RWPE1 (cell line): ENCODE measurements at regions not wholly inside any gene's neighbourhood (a gene's known extent, or its start where the extent isn't known, plus 50 kb on each side); places are given as distances from the start of the nearest gene placed in this dataset.

Experiments used
- CTCF ChIA-PET: fragments of 350-600 bp; sonication (Branson Sonifier 250); formaldehyde crosslinking; extraction: SDS; loops from one replicate; lab custom pipeline; 2021; lab: Yijun Ruan, JAX
- POLR2A ChIA-PET: fragments of 400-600 bp; formaldehyde crosslinking; extraction: SDS; loops from one replicate; lab custom pipeline; 2020; ENCODE audit warnings: antibody characterized with exemption; ENCODE audit not compliant: low non-redundant PET; lab: Yijun Ruan, JAX
- DNase-seq: peaks from one replicate; pipeline ENCODE4 v3.0.0; 2012; ENCODE audit warnings: low spot score
- H3K27ac ChIP-seq: fragments of 450-650 bp; 2 replicates; pipeline ENCODE4 v1.5.1; 2017
- CTCF ChIP-seq: fragments of 450-650 bp; conservative IDR thresholded peaks from 2 replicates; pipeline ENCODE4 v1.5.1; 2017; ENCODE audit warnings: low read depth, mild to moderate bottlenecking

GRCh38 chr3:5427021-5427420 is 239.5 kb downstream of the EDEM1 start:
- POLR2A ChIA-PET, result no interaction called here
- DNase-seq, result no peak
- CTCF ChIA-PET, result interaction anchor here (0.7 kb wide), 1 partner anchor 174 kb away, joined by 3 read pairs; no protein-coding TSS in a partner anchor
- no peak overlapping the region for H3K27ac ChIP-seq
- TF ChIP-seq CTCF, result no peak

- TF ChIP-seq CTCF, result no peak
- CTCF ChIA-PET, result no interaction called here
Observed at GRCh38 chr3:5427938-5428337, 240.4 kb downstream of the EDEM1 start.

GRCh38 chr3:5428607-5429516 is 241.4 kb downstream of the EDEM1 start:
- ChIA-PET POLR2A (no interaction called here), CTCF (no interaction called here)
- TF ChIP-seq CTCF, result no peak
- no peak for DNase-seq
- H3K27ac ChIP-seq, result no peak overlapping the region

More at GRCh38 chr3:5427938-5428337, 240.4 kb downstream of the EDEM1 start:
- no peak for DNase-seq
- H3K27ac ChIP-seq, result no peak overlapping the region
- POLR2A ChIA-PET, result no interaction called here

- CTCF ChIA-PET, result interaction anchor here (0.6 kb wide), 1 partner anchor 1133 kb away, joined by 5 read pairs; no protein-coding TSS in a partner anchor
- H3K27ac ChIP-seq, result no peak overlapping the region
- POLR2A ChIA-PET, result no interaction called here
- DNase-seq, result no peak
- TF ChIP-seq CTCF, result no peak
Observed at GRCh38 chr3:5429517-5429890, 242.0 kb downstream of the EDEM1 start.

- POLR2A ChIA-PET, result no interaction called here
- no peak for DNase-seq
- H3K27ac ChIP-seq, result no peak overlapping the region
- TF ChIP-seq CTCF, result no peak
- CTCF ChIA-PET, result no interaction called here
Observed at GRCh38 chr3:5430701-5431100, 243.2 kb downstream of the EDEM1 start.

- DNase-seq, result no peak
Observed at GRCh38 chr3:5431146-5431545, 243.6 kb downstream of the EDEM1 start.

More at GRCh38 chr3:5431146-5431545, 243.6 kb downstream of the EDEM1 start:
- H3K27ac ChIP-seq, result no peak overlapping the region
- ChIA-PET POLR2A (no interaction called here), CTCF (no interaction called here)
- TF ChIP-seq CTCF, result no peak
